ENCODE measurements at regions not wholly inside any gene's neighbourhood (a gene's known extent, or its start where the extent isn't known, plus 50 kb on each side); places are given as distances from the start of the nearest gene placed in this dataset.

DNA sequence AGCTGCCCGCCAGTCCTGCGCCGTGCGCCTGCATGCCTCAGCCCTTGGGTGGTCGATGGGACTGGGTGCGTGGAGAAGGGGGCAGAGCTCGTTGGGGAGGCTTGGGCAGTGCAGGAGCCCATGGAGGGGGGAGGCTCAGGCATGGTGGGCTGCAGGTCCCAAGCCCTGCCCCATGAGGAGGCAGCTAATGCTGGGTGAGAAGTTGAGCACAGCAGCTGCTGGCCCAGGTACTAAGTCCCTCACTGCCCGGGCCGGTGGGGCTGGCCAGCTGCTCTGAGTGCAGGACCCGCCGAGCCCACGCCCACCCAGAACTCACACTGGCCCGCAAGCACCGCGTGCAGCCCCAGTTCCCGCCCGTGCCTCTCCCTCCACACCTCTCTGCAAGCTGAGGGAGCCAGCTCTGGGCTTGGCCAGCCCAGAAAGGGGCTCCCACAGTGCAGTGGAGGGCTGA is 764.3 kb upstream of the TYRP1 start:
- POLR2A ChIA-PET (ENCODE audit: unreplicated experiment): no interaction called here
- no peak for TF ChIP-seq CTCF (conservative IDR thresholded peaks at IDR 0.05; ENCODE audit: low read depth, low read length)
- no peak for TF ChIP-seq EZH2phosphoT487 (IDR thresholded peaks at IDR 0.05; ENCODE audit: borderline replicate concordance, low read length)
- no peak for TF ChIP-seq EZH2 (IDR thresholded peaks at IDR 0.05; ENCODE audit: low read length, unreplicated experiment)
- H3K4me1 ChIP-seq (ENCODE audit: insufficient read depth, low read length): no peaks in the 10 kb centered on the region
- no peaks in the 10 kb centered on the region for H3K27me3 ChIP-seq (ENCODE audit: low read length)
- CTCF ChIA-PET: no interaction called here
- H3K4me2 ChIP-seq (ENCODE audit: low read length): no peak overlapping the region
- no peaks in the 10 kb centered on the region for H3K9me2 ChIP-seq (replicated peaks; ENCODE audit: low read length)
- H2AFZ ChIP-seq (ENCODE audit: low read length): no peak overlapping the region
- DNase-seq: no peak
- no peaks in the 10 kb centered on the region for H4K20me1 ChIP-seq (ENCODE audit: low read length)
- no peak for ATAC-seq
- no peak overlapping the region for H3K9ac ChIP-seq (ENCODE audit: low read length)
- no TSS peak for BruUV-seq (replicated peaks)
- no peaks in the 10 kb centered on the region for H3K36me3 ChIP-seq (ENCODE audit: low read depth, low read length)
- H3F3A ChIP-seq (ENCODE audit: low read length, unreplicated experiment): no peaks in the 10 kb centered on the region
- no peaks in the 10 kb centered on the region for H3K79me2 ChIP-seq (ENCODE audit: low read length)
- no peak overlapping the region for H3K27ac ChIP-seq (ENCODE audit: low read length)
- intact Hi-C loops (cut with micrococcal nuclease): no loop called here
- no peak overlapping the region for H3K4me3 ChIP-seq (ENCODE audit: low read length)
- H3K9me3 ChIP-seq (ENCODE audit: low read length): no peaks in the 10 kb centered on the region

DNA sequence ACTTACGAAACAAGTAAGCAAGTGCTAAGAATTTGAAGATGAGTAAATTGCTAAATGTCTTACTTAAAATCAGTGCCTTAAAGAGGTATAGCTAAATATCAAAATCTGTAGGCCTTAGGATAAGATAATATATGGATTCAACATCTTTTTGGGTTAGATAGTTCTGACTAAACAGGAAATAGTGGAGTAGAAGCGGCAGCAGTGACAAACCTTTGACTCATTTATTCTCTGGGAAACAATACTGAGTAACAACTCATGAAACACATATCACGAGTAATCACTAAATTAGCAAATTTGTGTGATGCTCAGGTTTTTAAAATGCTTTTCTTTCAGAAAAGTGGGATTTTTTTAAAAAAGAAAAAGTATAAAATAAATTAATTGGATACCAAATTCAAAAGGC is 762.1 kb upstream of the TYRP1 start:
- no peak overlapping the region for H3K27ac ChIP-seq (ENCODE audit: low read length)
- ATAC-seq (peak; percentile 45; the same call in 1 of the 2 replicates), DNase-seq (peak; percentile 15)
- no peaks in the 10 kb centered on the region for H3K36me3 ChIP-seq (ENCODE audit: low read depth, low read length)
- no peak overlapping the region for H2AFZ ChIP-seq (ENCODE audit: low read length)
- H3K79me2 ChIP-seq (ENCODE audit: low read length): no peaks in the 10 kb centered on the region
- H3K9me3 ChIP-seq (ENCODE audit: low read length): no peaks in the 10 kb centered on the region
- ChIA-PET POLR2A (ENCODE audit: unreplicated experiment) (no interaction called here), CTCF (no interaction called here)
- H3K4me3 ChIP-seq (ENCODE audit: low read length): no peak overlapping the region
- no peaks in the 10 kb centered on the region for H3K27me3 ChIP-seq (ENCODE audit: low read length)
- H3F3A ChIP-seq (ENCODE audit: low read length, unreplicated experiment): no peaks in the 10 kb centered on the region
- H4K20me1 ChIP-seq (ENCODE audit: low read length): no peaks in the 10 kb centered on the region
- H3K9me2 ChIP-seq (replicated peaks; ENCODE audit: low read length): no peaks in the 10 kb centered on the region
- intact Hi-C loops (cut with micrococcal nuclease): no loop called here
- no peaks in the 10 kb centered on the region for H3K4me1 ChIP-seq (ENCODE audit: insufficient read depth, low read length)
- no TSS peak for BruUV-seq (replicated peaks)
- no peak overlapping the region for H3K4me2 ChIP-seq (ENCODE audit: low read length)
- TF ChIP-seq EZH2phosphoT487 (IDR thresholded peaks at IDR 0.05; ENCODE audit: borderline replicate concordance, low read length) (no peak), EZH2 (IDR thresholded peaks at IDR 0.05; ENCODE audit: low read length, unreplicated experiment) (no peak), CTCF (conservative IDR thresholded peaks at IDR 0.05; ENCODE audit: low read depth, low read length) (no peak)
- no peak overlapping the region for H3K9ac ChIP-seq (ENCODE audit: low read length)

DNA sequence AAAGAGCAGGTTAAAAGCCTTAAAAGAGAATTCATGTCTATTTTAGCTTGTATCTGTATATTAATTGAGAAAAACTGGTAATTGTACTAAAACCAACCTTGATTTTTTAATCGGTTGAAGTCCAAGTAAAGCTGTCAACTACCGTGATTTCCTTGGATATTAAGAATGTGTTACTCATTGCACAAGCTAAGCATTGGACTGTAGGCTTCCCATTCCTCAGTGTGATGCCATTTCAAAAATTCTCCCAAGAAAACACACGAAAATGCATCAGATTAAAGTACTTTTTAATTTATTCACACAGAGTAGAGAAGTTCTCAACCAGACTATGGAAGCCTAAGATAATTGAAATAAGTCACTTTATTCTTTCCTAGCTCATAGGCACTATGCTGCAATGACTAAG is 761.4 kb upstream of the TYRP1 start:
- Histone ChIP-seq H3F3A (ENCODE audit: low read length, unreplicated experiment) (no peaks in the 10 kb centered on the region), H3K4me2 (ENCODE audit: low read length) (no peak overlapping the region), H3K79me2 (ENCODE audit: low read length) (no peaks in the 10 kb centered on the region), H3K9ac (ENCODE audit: low read length) (no peak overlapping the region), H3K9me3 (ENCODE audit: low read length) (no peaks in the 10 kb centered on the region), H3K9me2 (replicated peaks; ENCODE audit: low read length) (no peaks in the 10 kb centered on the region), H3K36me3 (ENCODE audit: low read depth, low read length) (no peaks in the 10 kb centered on the region), H2AFZ (ENCODE audit: low read length) (no peak overlapping the region), H4K20me1 (ENCODE audit: low read length) (no peaks in the 10 kb centered on the region), H3K4me1 (ENCODE audit: insufficient read depth, low read length) (no peaks in the 10 kb centered on the region), H3K4me3 (ENCODE audit: low read length) (no peak overlapping the region), H3K27ac (ENCODE audit: low read length) (no peak overlapping the region), H3K27me3 (ENCODE audit: low read length) (no peaks in the 10 kb centered on the region)
- DNase-seq: no peak
- BruUV-seq (replicated peaks): no TSS peak
- no peak for ATAC-seq
- POLR2A ChIA-PET (ENCODE audit: unreplicated experiment): no interaction called here
- intact Hi-C loops (cut with micrococcal nuclease): no loop called here
- no peak for TF ChIP-seq CTCF (conservative IDR thresholded peaks at IDR 0.05; ENCODE audit: low read depth, low read length)
- no peak for TF ChIP-seq EZH2 (IDR thresholded peaks at IDR 0.05; ENCODE audit: low read length, unreplicated experiment)
- no peak for TF ChIP-seq EZH2phosphoT487 (IDR thresholded peaks at IDR 0.05; ENCODE audit: borderline replicate concordance, low read length)
- CTCF ChIA-PET: no interaction called here
